ENCODE measurements at regions not wholly inside any gene's neighbourhood (a gene's known extent, or its start where the extent isn't known, plus 50 kb on each side); places are given as distances from the start of the nearest gene placed in this dataset.
"Not testable (repeated sequence)": the region's sequence is repeated elsewhere in the genome, so short reads cannot be mapped to it uniquely, and the experiment has no call there.

DNA sequence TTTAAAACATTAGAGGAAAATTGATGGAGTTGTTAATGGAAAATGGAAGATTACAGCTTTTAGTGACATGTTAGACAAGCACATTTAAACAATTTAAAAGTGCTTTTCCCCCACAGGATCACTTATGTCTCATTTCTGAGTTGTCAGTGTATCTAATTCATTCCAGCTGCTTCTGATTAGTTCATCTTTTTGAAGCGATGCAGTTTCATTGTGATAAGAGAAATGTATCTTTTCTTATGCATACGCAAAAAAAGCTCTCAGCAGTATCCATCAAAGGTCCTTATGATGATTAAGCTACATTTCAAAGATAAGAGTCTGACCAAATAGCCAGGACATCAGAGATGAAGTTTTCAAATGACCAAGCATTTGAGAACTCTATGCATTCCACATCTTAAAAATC, 572.6 kb upstream of the SYNCRIP start:
- no peak for DNase-seq

GRCh38 chr6:86205980-86206379, 563.3 kb upstream of the SYNCRIP start:
- no peak for DNase-seq

GRCh38 chr6:86203044-86203443, 560.4 kb upstream of the SYNCRIP start:
- no peak for DNase-seq

DNA sequence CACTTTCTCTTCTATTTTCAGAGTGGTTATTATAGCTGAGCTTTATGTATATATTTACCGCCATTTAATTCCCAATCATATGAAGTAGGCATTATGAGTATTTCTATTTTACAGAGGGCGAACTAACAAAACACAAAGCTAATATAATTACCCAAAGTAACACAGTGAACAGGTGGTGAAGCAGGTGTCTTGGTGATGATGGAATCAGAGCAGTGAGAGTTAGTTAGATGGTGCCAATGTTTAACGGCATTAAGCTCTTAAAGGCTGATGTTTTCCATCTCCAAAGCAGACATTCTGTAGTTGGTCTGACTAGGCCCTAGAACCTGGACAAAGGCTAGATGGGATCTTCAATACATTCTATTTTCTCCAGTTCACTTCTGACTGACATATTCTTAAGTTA, 551.1 kb upstream of the SYNCRIP start:
- no peak for DNase-seq

- no peak for DNase-seq
Measured at GRCh38 chr6:86192123-86192522, 549.4 kb upstream of the SYNCRIP start.

DNA sequence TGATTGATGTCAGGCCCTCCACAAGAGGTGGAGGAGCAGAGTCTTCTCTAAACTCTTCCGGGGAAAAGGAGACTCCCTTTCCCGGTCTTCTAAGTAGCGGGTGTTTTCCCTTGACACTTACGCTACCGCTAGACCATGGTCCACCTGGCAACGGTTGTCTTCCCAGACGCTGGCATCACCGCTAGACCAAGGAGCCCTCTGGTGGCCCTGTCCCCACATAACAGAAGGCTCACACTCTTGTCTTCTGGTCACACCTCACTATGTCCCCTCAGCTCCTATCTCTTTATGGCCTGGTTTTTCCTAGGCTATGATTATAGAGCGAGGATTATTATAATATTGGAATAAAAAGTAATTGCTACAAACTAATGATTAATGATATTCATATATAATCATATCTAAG, 532.5 kb upstream of the SYNCRIP start:
- DNase-seq: not testable (repeated sequence)

- no peak for DNase-seq
Measured at GRCh38 chr6:86154852-86155251, 512.2 kb upstream of the SYNCRIP start.

DNA sequence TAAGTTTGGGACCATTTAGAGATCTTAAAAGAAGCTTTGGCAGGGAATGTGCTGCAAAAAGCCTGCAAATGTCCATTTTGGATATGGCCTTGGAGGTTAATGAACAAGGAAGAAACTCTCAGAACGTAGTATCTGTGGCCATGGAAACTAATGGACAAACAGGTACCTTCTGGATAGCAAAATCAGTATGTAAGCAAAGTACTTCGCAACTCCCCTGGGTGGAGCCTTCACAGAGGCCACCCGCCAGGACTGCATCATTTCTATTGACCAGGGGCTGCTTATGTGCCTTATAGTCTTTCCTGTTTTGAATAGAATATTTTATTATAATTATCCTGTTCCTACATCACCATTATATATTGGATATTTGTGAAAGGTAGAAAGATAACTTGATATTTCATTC, 510.8 kb upstream of the SYNCRIP start:
- DNase-seq: no peak

GRCh38 chr6:86152546-86152945, 509.9 kb upstream of the SYNCRIP start:
- DNase-seq: no peak

GRCh38 chr6:86148586-86148985, 505.9 kb upstream of the SYNCRIP start:
- no peak for DNase-seq

DNA sequence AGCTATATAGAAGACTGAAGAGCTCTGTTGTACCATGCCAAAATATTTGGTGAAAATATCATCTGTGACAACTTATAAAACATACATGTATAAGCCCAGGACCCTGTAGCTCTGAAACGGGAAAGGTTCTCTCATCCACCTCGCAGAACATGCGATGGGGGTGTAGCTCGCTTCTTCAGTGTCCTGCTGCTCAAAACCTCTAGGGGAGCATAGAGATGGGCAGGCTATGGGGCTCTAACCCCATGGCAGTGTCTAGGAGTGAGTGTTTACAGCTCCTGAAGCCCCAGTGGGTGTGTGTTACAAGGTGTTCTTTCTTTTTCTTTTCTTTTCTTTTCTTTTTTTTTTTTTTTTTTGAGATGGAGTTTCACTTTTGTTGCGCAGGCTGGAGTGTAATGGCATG, 505.2 kb upstream of the SYNCRIP start:
- DNase-seq: no peak

GRCh38 chr6:86147311-86147710, 504.6 kb upstream of the SYNCRIP start:
- no peak for DNase-seq

DNA sequence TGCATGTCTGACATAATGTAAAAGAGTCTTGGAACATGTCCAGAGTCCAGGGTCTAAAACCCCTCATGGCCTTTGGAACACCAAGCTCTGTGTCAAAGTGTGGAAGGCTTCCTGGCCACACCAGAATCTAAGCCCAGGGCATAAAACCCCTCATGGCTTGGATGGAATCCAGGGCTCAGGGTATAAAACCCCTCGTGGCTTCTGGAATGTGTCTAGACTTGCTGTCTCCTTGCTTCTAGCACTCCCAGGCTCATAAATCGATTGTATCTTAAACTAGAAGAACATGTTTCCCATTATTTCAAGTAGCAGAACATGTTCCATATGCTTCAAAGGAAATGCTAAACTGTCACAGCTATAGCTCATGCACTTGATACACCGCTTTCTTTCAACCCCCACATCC, 504.1 kb upstream of the SYNCRIP start:
- DNase-seq: not testable (repeated sequence)

DNA sequence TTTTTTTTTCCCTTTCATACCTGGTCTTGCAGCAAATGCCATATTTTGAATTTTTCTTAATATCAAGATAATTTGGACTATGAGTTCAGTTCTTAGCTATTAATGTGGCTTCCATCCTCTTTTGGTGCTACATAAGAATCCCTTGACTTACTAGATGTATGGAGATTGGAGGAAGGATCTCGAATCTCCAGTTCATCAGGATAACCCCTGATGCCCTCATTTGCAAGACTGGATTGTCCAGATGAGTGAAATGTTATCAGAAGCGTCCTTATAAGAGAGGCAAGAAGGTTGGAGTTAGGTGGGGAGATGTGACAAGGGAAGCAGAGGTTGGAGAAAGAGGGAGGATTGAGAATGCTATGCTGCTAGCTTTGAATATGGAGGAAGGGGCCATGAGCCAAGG, 499.6 kb upstream of the SYNCRIP start:
- DNase-seq: no peak

GRCh38 chr6:86128130-86128814, 485.6 kb upstream of the SYNCRIP start:
- DNase-seq: no peak

DNA sequence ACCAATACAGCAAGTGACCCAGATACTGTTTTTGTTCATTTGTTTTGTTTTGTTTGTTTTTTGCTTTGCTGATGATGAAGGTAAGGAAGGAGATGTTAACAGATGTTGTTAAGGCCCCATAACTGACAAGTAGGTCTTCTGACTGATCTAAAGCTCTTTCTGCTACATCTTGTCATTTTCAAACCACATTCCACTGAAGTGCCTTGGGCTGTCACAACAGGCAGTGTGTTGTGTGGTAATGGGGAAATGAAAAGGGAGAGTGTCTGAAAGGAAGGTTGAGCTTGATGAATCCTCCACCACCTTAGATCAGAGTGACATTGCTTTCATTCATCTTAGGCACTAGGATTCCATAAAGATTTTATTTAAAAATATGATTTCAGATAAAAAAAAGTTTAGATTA, 479.4 kb upstream of the SYNCRIP start:
- DNase-seq: no peak

- DNase-seq: no peak
Measured at GRCh38 chr6:86118271-86118670, 475.6 kb upstream of the SYNCRIP start.

- no peak for DNase-seq
Measured at GRCh38 chr6:86107985-86108384, 465.3 kb upstream of the SYNCRIP start.

DNA sequence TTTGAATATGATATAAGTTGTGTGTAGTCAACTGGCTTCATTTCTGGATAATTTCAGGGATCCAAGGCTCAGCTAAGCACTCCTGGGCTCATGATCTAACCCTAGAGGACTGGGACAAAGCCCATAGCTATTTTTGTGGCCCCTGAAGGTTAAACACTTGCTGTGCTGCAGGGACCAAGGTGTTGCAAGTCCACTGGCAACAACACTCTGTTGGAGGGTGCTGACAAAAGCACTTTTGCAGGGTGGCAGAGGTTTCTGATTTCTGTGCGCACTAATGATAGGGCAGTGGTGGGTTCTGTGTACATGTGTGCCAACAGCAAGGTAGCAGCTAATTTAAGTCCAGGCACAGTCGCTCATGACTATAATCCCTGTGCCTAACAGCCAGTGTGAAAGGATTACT, 445.3 kb upstream of the SYNCRIP start:
- no peak for DNase-seq

- no peak for DNase-seq
Measured at GRCh38 chr6:86079938-86080337, 437.3 kb upstream of the SYNCRIP start.

- DNase-seq: no peak
Measured at GRCh38 chr6:86070151-86070550, 427.5 kb upstream of the SYNCRIP start.

DNA sequence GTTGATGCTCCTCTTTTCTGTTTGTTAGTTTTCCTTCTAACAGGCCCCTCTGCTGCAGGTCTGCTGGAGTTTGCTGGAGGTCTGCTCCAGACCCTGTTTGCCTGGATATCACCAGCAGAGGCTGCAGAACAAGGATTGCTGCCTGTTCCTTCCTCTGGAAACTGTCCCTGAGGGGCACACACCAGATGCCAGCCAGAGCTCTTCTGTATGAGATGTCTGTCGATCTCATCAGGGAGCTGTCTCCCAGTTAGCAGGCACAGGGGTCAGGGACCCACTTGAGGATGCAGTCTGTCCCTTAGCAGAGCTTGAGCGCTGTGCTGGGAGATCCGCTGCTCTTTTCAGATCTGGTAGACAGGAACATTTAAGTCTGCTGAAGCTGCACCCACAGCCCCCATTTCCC, 422.3 kb upstream of the SYNCRIP start:
- DNase-seq: not testable (repeated sequence)

DNA sequence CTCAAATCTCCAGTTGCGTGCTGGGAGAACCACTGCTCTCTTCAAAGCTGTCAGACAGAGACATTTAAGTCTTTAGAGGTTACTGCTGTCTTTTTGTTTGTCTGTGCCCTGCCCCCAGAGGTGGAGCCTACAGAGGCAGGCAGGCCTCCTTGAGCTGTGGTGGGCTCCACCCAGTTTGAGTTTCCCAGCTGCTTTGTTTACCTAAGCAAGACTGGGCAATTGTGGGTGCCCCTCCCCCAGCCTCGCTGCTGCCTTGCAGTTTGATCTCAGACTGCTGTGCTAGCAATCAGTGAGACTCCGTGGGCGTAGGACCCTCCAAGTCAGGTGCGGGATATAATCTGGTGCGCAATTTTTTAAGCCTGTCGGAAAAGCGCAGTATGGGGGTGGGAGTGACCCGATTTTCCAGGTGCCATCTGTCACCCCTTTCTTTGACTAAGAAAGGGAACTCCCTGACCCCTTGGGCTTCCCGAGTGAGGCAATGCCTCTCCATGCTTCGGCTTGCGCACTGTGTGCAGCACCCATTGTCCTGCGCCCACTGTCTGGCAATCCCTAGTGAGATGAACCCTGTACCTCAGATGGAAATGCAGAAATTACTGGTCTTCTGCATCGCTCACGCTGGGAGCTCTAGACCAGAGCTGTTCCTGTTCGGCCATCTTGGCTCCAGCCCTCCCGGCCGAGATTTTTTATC, 414.8 kb upstream of the SYNCRIP start:
- not testable (repeated sequence) for DNase-seq

DNA sequence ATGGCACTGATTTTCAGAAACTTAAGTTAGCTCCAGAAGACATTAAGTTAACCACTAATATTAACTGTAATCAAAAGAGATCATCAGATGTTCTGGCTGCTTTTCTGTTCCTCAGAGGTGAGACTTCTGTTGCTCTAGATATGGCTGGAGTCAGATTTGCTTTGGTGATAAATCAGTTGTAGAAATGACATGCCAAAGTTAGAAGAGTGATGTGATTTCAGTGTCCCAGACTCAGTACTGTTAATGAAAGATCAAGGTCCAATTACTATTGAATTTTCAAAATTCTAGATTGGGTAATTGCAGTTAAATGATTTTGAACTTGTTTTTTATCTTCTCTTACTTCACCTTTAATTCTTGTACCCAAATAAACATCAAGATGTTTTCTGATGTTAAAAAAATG, 402.4 kb upstream of the SYNCRIP start:
- DNase-seq: no peak

- DNase-seq: no peak
Measured at GRCh38 chr6:86042214-86042613, 399.5 kb upstream of the SYNCRIP start.

All from NCI-H2029 treated with DMSO at 0.1 percent for 48 hours (cell line).